GM23338 (cell line): ENCODE measurements at regions not wholly inside any gene's neighbourhood (a gene's known extent, or its start where the extent isn't known, plus 50 kb on each side); places are given as distances from the start of the nearest gene placed in this dataset.

ENCODE experiments used
- ATAC-seq: fragments of 200-7000 bp; cut with Tn5 transposase; 3 replicates; pipeline ENCODE4 v1.9.1; 2020
- DNase-seq: peaks from one replicate; pipeline ENCODE4 v3.0.0-alpha.2; 2015; ENCODE audit warnings: low spot score
- H2AFZ ChIP-seq: fragments of 200-600 bp; sonication (generic); 2 replicates; pipeline ENCODE4 v1.8.0; 2016; ENCODE audit warnings: antibody characterized with exemption, mild to moderate bottlenecking, moderate library complexity
- H3F3A ChIP-seq: fragments of 200-600 bp; sonication (generic); replicated peaks from 2 replicates; pipeline ENCODE4 v1.8.0; 2017; ENCODE audit warnings: antibody characterized with exemption, mixed run types, low read depth
- H3K27ac ChIP-seq: fragments of 200-600 bp; sonication (generic); 2 replicates; pipeline ENCODE4 v1.6.1; 2016; ENCODE audit warnings: low read depth
- H3K27me3 ChIP-seq: fragments of 200-600 bp; sonication (generic); 2 replicates; pipeline ENCODE4 v1.8.0; 2016; ENCODE audit warnings: mild to moderate bottlenecking, mixed run types, moderate library complexity; ENCODE audit not compliant: insufficient read depth
- H3K36me3 ChIP-seq: fragments of 200-600 bp; sonication (generic); 2 replicates; pipeline ENCODE4 v1.8.0; 2016; ENCODE audit warnings: mild to moderate bottlenecking; ENCODE audit not compliant: insufficient read depth
- H3K4me1 ChIP-seq: fragments of 200-600 bp; sonication (generic); 2 replicates; pipeline ENCODE4 v1.8.0; 2016; ENCODE audit warnings: mild to moderate bottlenecking, moderate library complexity; ENCODE audit not compliant: insufficient read depth
- H3K4me2 ChIP-seq: fragments of 200-600 bp; sonication (generic); 2 replicates; pipeline ENCODE4 v1.7.1; 2017; ENCODE audit warnings: mixed run types
- H3K4me3 ChIP-seq: fragments of 200-600 bp; sonication (generic); 2 replicates; pipeline ENCODE4 v1.6.1; 2016; ENCODE audit warnings: mixed run types
- H3K79me2 ChIP-seq: fragments of 200-600 bp; sonication (generic); replicated peaks from 2 replicates; pipeline ENCODE4 v1.8.0; 2017; ENCODE audit warnings: mild to moderate bottlenecking; ENCODE audit not compliant: insufficient read depth
- H3K9me2 ChIP-seq: fragments of 200-600 bp; sonication (generic); 2 replicates; pipeline ENCODE4 v1.8.0; 2017; ENCODE audit not compliant: insufficient read depth
- H4K20me1 ChIP-seq: fragments of 200-600 bp; sonication (generic); replicated peaks from 2 replicates; pipeline ENCODE4 v1.8.0; 2017; ENCODE audit warnings: mild to moderate bottlenecking; ENCODE audit not compliant: insufficient read depth
- H3K27ac Mint-ChIP-seq: 2 replicates; pipeline ENCODE4 v1.8.0; 2020; ENCODE audit warnings: inconsistent platforms, mild to moderate bottlenecking, moderate library complexity, mixed read lengths
- H3K27me3 Mint-ChIP-seq: 3 replicates; pipeline ENCODE4 v1.8.0; 2022; ENCODE audit warnings: low read depth, mild to moderate bottlenecking, moderate library complexity, mixed read lengths, inconsistent platforms; ENCODE audit not compliant: insufficient read depth, poor library complexity
- H3K36me3 Mint-ChIP-seq: 3 replicates; pipeline ENCODE4 v1.8.0; 2021; ENCODE audit warnings: low read depth, mild to moderate bottlenecking, inconsistent platforms, moderate library complexity, mixed read lengths
- H3K4me1 Mint-ChIP-seq: 3 replicates; pipeline ENCODE4 v1.8.0; 2020; ENCODE audit warnings: mild to moderate bottlenecking, inconsistent platforms, mixed read lengths
- H3K4me3 Mint-ChIP-seq: 3 replicates; pipeline ENCODE4 v1.8.0; 2021; ENCODE audit warnings: moderate library complexity, mild to moderate bottlenecking, inconsistent platforms, mixed read lengths
- H3K9me3 Mint-ChIP-seq: 3 replicates; pipeline ENCODE4 v1.8.0; 2020; ENCODE audit warnings: moderate library complexity, mild to moderate bottlenecking, inconsistent platforms, mixed read lengths
- CREB1 ChIP-seq: fragments of 250-450 bp; sonication (Bioruptor Pico); IDR thresholded peaks from 2 replicates; pipeline ENCODE4 v1.5.0; 2020; ENCODE audit warnings: low read depth, mild to moderate bottlenecking, moderate library complexity
- EZH2 ChIP-seq: fragments of 200-600 bp; sonication (generic); IDR thresholded peaks from one replicate; pipeline ENCODE4 v1.8.0; 2017; ENCODE audit warnings: antibody characterized with exemption, mild to moderate bottlenecking, low read depth; ENCODE audit not compliant: unreplicated experiment
- EZH2phosphoT487 ChIP-seq: fragments of 200-600 bp; sonication (generic); IDR thresholded peaks from one replicate; pipeline ENCODE4 v1.8.1; 2018; ENCODE audit warnings: antibody characterized with exemption; ENCODE audit not compliant: unreplicated experiment
- JUNB ChIP-seq: IDR thresholded peaks from one replicate; pipeline ENCODE4 v1.6.1; 2016; ENCODE audit warnings: antibody characterized with exemption; ENCODE audit not compliant: unreplicated experiment
- NANOG ChIP-seq: IDR thresholded peaks from 2 replicates; pipeline ENCODE4 v1.6.1; 2016; ENCODE audit warnings: antibody characterized with exemption, borderline replicate concordance
- POLR2AphosphoS5 ChIP-seq: IDR thresholded peaks from 2 replicates; pipeline ENCODE4 v1.6.1; 2016; ENCODE audit warnings: antibody characterized with exemption, low read depth
- STAT1 ChIP-seq: IDR thresholded peaks from one replicate; pipeline ENCODE4 v1.6.1; 2016; ENCODE audit warnings: antibody characterized with exemption; ENCODE audit not compliant: unreplicated experiment
- ZNF114 ChIP-seq: fragments of 250-450 bp; sonication (Bioruptor Pico); IDR thresholded peaks from 2 replicates; pipeline ENCODE4 v1.5.0; 2020; ENCODE audit warnings: mild to moderate bottlenecking, moderate library complexity
- ZNF331 ChIP-seq: fragments of 250-450 bp; sonication (Bioruptor Pico); IDR thresholded peaks from 2 replicates; pipeline ENCODE4 v1.5.0; 2020; ENCODE audit warnings: low read depth, mild to moderate bottlenecking, moderate library complexity
- TF ChIP-seq, protein P1 (sequence below): fragments of 250-450 bp; sonication (Bioruptor Pico); IDR thresholded peaks from 2 replicates; pipeline ENCODE4 v1.5.0; 2020; ENCODE audit warnings: mild to moderate bottlenecking, moderate library complexity
- TF ChIP-seq, protein P2 (sequence below): IDR thresholded peaks from one replicate; pipeline ENCODE4 v1.6.1; 2018; ENCODE audit warnings: antibody characterized with exemption; ENCODE audit not compliant: unreplicated experiment
- TF ChIP-seq, protein P3 (sequence below), 2 experiments: fragments of 200-600 bp in 1 of 2; sonication (generic) in 1 of 2; conservative IDR thresholded peaks; 2 replicates each; pipeline versions ENCODE4 v1.5.1 to v1.6.1; 2016 to 2017; ENCODE audit warnings: antibody characterized with exemption in 2 of 2, low read depth in 2 of 2, mild to moderate bottlenecking in 2 of 2, moderate library complexity in 1 of 2
- TF ChIP-seq, protein P4 (sequence below): IDR thresholded peaks from 2 replicates; pipeline ENCODE4 v1.6.1; 2016; ENCODE audit warnings: antibody characterized with exemption

DNA sequence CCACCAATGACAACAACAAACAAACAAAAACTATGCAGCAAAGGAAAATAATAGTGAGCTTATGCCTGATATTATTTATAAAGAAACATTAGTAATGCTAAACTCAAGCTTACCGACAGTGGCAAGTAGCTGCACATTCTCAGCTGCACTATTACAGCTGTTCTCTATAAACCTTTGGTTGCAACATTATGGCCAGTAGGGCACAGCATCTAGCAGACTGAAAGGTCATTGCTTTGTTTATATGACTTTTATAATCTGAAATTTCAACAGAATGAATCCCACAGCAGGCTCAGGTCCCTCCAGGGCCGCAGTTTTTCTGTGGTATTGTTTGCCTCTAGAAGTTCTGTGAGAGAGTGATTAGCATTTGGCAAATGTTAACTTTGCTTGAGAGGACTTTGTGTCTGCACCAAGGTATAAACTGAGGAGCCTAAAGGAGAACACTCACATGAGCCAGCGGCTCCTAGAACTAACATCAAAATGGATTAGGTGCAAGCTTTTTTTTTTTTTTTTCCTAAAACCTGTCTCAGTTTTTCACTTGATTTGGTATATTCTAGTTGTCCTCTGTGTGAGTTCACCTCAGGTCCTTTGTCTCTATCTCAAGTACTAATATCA lies 58.3 kb downstream of the IZUMO3 start:
- Histone ChIP-seq H2AFZ (peak overlapping the region; percentile 5; the same call in 1 of the 2 replicates), H3K27ac (peak overlapping the region; percentile 41), H3F3A (no peaks in the 10 kb centered on the region), H3K9me2 (no peaks in the 10 kb centered on the region), H3K4me3 (no peak overlapping the region), H3K4me1 (peaks cover 67% of the 10 kb centered on the region), H4K20me1 (no peaks in the 10 kb centered on the region), H3K4me2 (peak overlapping the region; percentile 21; the same call in 1 of the 2 replicates), H3K36me3 (no peaks in the 10 kb centered on the region), H3K79me2 (no peaks in the 10 kb centered on the region), H3K27me3 (no peaks in the 10 kb centered on the region)
- TF ChIP-seq EZH2phosphoT487 (no peak), CREB1 (CRISPR knock-in tag) (no peak), POLR2AphosphoS5 (no peak), ZNF114 (CRISPR knock-in tag) (no peak), NANOG (no peak), STAT1 (no peak), EZH2 (no peak), JUNB (no peak), ZNF331 (no peak)
- TF ChIP-seq, protein P1, sequence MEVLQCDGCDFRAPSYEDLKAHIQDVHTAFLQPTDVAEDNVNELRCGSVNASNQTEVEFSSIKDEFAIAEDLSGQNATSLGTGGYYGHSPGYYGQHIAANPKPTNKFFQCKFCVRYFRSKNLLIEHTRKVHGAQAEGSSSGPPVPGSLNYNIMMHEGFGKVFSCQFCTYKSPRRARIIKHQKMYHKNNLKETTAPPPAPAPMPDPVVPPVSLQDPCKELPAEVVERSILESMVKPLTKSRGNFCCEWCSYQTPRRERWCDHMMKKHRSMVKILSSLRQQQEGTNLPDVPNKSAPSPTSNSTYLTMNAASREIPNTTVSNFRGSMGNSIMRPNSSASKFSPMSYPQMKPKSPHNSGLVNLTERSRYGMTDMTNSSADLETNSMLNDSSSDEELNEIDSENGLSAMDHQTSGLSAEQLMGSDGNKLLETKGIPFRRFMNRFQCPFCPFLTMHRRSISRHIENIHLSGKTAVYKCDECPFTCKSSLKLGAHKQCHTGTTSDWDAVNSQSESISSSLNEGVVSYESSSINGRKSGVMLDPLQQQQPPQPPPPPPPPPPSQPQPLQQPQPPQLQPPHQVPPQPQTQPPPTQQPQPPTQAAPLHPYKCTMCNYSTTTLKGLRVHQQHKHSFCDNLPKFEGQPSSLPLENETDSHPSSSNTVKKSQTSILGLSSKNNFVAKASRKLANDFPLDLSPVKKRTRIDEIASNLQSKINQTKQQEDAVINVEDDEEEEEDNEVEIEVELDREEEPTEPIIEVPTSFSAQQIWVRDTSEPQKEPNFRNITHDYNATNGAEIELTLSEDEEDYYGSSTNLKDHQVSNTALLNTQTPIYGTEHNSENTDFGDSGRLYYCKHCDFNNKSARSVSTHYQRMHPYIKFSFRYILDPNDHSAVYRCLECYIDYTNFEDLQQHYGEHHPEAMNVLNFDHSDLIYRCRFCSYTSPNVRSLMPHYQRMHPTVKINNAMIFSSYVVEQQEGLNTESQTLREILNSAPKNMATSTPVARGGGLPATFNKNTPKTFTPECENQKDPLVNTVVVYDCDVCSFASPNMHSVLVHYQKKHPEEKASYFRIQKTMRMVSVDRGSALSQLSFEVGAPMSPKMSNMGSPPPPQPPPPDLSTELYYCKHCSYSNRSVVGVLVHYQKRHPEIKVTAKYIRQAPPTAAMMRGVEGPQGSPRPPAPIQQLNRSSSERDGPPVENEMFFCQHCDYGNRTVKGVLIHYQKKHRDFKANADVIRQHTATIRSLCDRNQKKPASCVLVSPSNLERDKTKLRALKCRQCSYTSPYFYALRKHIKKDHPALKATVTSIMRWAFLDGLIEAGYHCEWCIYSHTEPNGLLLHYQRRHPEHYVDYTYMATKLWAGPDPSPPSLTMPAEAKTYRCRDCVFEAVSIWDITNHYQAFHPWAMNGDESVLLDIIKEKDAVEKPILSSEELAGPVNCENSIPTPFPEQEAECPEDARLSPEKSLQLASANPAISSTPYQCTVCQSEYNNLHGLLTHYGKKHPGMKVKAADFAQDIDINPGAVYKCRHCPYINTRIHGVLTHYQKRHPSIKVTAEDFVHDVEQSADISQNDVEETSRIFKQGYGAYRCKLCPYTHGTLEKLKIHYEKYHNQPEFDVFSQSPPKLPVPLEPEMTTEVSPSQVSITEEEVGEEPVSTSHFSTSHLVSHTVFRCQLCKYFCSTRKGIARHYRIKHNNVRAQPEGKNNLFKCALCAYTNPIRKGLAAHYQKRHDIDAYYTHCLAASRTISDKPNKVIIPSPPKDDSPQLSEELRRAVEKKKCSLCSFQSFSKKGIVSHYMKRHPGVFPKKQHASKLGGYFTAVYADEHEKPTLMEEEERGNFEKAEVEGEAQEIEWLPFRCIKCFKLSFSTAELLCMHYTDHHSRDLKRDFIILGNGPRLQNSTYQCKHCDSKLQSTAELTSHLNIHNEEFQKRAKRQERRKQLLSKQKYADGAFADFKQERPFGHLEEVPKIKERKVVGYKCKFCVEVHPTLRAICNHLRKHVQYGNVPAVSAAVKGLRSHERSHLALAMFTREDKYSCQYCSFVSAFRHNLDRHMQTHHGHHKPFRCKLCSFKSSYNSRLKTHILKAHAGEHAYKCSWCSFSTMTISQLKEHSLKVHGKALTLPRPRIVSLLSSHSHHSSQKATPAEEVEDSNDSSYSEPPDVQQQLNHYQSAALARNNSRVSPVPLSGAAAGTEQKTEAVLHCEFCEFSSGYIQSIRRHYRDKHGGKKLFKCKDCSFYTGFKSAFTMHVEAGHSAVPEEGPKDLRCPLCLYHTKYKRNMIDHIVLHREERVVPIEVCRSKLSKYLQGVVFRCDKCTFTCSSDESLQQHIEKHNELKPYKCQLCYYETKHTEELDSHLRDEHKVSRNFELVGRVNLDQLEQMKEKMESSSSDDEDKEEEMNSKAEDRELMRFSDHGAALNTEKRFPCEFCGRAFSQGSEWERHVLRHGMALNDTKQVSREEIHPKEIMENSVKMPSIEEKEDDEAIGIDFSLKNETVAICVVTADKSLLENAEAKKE (CRISPR knock-in tag): no peak
- TF ChIP-seq, protein P2, sequence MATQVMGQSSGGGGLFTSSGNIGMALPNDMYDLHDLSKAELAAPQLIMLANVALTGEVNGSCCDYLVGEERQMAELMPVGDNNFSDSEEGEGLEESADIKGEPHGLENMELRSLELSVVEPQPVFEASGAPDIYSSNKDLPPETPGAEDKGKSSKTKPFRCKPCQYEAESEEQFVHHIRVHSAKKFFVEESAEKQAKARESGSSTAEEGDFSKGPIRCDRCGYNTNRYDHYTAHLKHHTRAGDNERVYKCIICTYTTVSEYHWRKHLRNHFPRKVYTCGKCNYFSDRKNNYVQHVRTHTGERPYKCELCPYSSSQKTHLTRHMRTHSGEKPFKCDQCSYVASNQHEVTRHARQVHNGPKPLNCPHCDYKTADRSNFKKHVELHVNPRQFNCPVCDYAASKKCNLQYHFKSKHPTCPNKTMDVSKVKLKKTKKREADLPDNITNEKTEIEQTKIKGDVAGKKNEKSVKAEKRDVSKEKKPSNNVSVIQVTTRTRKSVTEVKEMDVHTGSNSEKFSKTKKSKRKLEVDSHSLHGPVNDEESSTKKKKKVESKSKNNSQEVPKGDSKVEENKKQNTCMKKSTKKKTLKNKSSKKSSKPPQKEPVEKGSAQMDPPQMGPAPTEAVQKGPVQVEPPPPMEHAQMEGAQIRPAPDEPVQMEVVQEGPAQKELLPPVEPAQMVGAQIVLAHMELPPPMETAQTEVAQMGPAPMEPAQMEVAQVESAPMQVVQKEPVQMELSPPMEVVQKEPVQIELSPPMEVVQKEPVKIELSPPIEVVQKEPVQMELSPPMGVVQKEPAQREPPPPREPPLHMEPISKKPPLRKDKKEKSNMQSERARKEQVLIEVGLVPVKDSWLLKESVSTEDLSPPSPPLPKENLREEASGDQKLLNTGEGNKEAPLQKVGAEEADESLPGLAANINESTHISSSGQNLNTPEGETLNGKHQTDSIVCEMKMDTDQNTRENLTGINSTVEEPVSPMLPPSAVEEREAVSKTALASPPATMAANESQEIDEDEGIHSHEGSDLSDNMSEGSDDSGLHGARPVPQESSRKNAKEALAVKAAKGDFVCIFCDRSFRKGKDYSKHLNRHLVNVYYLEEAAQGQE: no peak
- TF ChIP-seq, protein P3, sequence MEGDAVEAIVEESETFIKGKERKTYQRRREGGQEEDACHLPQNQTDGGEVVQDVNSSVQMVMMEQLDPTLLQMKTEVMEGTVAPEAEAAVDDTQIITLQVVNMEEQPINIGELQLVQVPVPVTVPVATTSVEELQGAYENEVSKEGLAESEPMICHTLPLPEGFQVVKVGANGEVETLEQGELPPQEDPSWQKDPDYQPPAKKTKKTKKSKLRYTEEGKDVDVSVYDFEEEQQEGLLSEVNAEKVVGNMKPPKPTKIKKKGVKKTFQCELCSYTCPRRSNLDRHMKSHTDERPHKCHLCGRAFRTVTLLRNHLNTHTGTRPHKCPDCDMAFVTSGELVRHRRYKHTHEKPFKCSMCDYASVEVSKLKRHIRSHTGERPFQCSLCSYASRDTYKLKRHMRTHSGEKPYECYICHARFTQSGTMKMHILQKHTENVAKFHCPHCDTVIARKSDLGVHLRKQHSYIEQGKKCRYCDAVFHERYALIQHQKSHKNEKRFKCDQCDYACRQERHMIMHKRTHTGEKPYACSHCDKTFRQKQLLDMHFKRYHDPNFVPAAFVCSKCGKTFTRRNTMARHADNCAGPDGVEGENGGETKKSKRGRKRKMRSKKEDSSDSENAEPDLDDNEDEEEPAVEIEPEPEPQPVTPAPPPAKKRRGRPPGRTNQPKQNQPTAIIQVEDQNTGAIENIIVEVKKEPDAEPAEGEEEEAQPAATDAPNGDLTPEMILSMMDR (conservative IDR thresholded peaks at IDR 0.05; ENCODE audit: low read depth in 2 of 2): no peak
- TF ChIP-seq, protein P4, sequence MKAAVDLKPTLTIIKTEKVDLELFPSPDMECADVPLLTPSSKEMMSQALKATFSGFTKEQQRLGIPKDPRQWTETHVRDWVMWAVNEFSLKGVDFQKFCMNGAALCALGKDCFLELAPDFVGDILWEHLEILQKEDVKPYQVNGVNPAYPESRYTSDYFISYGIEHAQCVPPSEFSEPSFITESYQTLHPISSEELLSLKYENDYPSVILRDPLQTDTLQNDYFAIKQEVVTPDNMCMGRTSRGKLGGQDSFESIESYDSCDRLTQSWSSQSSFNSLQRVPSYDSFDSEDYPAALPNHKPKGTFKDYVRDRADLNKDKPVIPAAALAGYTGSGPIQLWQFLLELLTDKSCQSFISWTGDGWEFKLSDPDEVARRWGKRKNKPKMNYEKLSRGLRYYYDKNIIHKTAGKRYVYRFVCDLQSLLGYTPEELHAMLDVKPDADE: no peak
- no peak for DNase-seq
- Mint-ChIP-seq H3K27me3 (no peaks in the 10 kb centered on the region), H3K4me3 (no peak overlapping the region), H3K36me3 (no peaks in the 10 kb centered on the region), H3K27ac (peak overlapping the region; percentile 79), H3K4me1 (peaks cover 52% of the 10 kb centered on the region), H3K9me3 (no peaks in the 10 kb centered on the region)
- peak; percentile 69 for ATAC-seq
